SW480 (cell line): ENCODE measurements at regions not wholly inside any gene's neighbourhood (a gene's known extent, or its start where the extent isn't known, plus 50 kb on each side); places are given as distances from the start of the nearest gene placed in this dataset.
"Not testable (repeated sequence)": the region's sequence is repeated elsewhere in the genome, so short reads cannot be mapped to it uniquely, and the experiment has no call there.

Experiments used
- DNase-seq: peaks from one replicate; pipeline ENCODE4 v3.0.0-alpha.2; 2016; ENCODE audit warnings: low spot score

GRCh38 chr5:17326600-17327037 lies 109.2 kb downstream of the BASP1 start:
- DNase-seq = no peak

- DNase-seq = no peak
These were observed 109.7 kb downstream of the BASP1 start for GRCh38 chr5:17327048-17327625.

- no peak for DNase-seq
These were observed 112.1 kb downstream of the BASP1 start for GRCh38 chr5:17329571-17329970.

GRCh38 chr5:17330386-17330785 lies 113.0 kb downstream of the BASP1 start:
- DNase-seq = no peak

- no peak for DNase-seq
These were observed 114.2 kb downstream of the BASP1 start for GRCh38 chr5:17331651-17332050.

- DNase-seq = no peak
These were observed 116.3 kb downstream of the BASP1 start for GRCh38 chr5:17333755-17334154.

GRCh38 chr5:17336054-17336453 lies 118.6 kb downstream of the BASP1 start:
- DNase-seq = no peak

- not testable (repeated sequence) for DNase-seq
These were observed 119.3 kb downstream of the BASP1 start for GRCh38 chr5:17336723-17337122.

- DNase-seq = no peak
These were observed 122.4 kb downstream of the BASP1 start for GRCh38 chr5:17339841-17340240.

GRCh38 chr5:17340379-17340778 lies 122.9 kb downstream of the BASP1 start:
- no peak for DNase-seq

GRCh38 chr5:17340819-17341218 lies 123.4 kb downstream of the BASP1 start:
- DNase-seq = no peak

GRCh38 chr5:17343675-17344074 lies 126.2 kb downstream of the BASP1 start:
- peak; percentile 63 for DNase-seq

- DNase-seq = no peak
These were observed 129.4 kb downstream of the BASP1 start for GRCh38 chr5:17346811-17347210.

GRCh38 chr5:17352223-17352622 lies 134.8 kb downstream of the BASP1 start:
- DNase-seq = no peak

- no peak for DNase-seq
These were observed 136.8 kb downstream of the BASP1 start for GRCh38 chr5:17354265-17354664.

- DNase-seq = no peak
These were observed 138.3 kb downstream of the BASP1 start for GRCh38 chr5:17355586-17356346.

GRCh38 chr5:17356551-17356950 lies 139.1 kb downstream of the BASP1 start:
- no peak for DNase-seq

GRCh38 chr5:17357504-17357903 lies 140.1 kb downstream of the BASP1 start:
- no peak for DNase-seq

GRCh38 chr5:17358031-17358430 lies 140.0 kb upstream of the TAF11L2 start:
- DNase-seq = no peak

GRCh38 chr5:17359451-17360011 lies 138.5 kb upstream of the TAF11L2 start:
- no peak for DNase-seq

- DNase-seq = no peak
These were observed 137.2 kb upstream of the TAF11L2 start for GRCh38 chr5:17360879-17361278.

- no peak for DNase-seq
These were observed 136.7 kb upstream of the TAF11L2 start for GRCh38 chr5:17361331-17361730.

GRCh38 chr5:17364987-17365810 lies 132.8 kb upstream of the TAF11L2 start:
- DNase-seq = no peak
